Uterus (tissue), 3 donors: ENCODE measurements at regions not wholly inside any gene's neighbourhood (a gene's known extent, or its start where the extent isn't known, plus 50 kb on each side); places are given as distances from the start of the nearest gene placed in this dataset.

Experiments
- DNase-seq, 2 donors: peaks; one replicate each; pipeline ENCODE4 v3.0.0-alpha.2; 2019 to 2020
- H3K27ac ChIP-seq, 2 donors: fragments of 200-600 bp; sonication (generic); 1 replicate in 1 of 2; 2 replicates in 1 of 2; pipeline ENCODE4 v1.5.1; 2016 to 2018
- H3K27me3 ChIP-seq, 2 donors: fragments of 200-600 bp; sonication (generic); one replicate each; pipeline ENCODE4 v1.5.1; 2018 to 2019; ENCODE audit warnings: control low read depth in 1 of 2
- H3K36me3 ChIP-seq, 2 donors: fragments of 200-600 bp; sonication (generic); one replicate each; pipeline ENCODE4 v1.5.1; 2019; ENCODE audit warnings: control low read depth in 1 of 2
- H3K4me1 ChIP-seq, 2 donors: fragments of 200-600 bp; sonication (generic); one replicate each; pipeline ENCODE4 v1.5.1; 2018 to 2019; ENCODE audit warnings: control low read depth in 1 of 2
- H3K4me3 ChIP-seq, 2 donors: fragments of 200-600 bp; sonication (generic); 1 replicate in 1 of 2; 2 replicates in 1 of 2; pipeline ENCODE4 v1.5.1; 2018 to 2019; ENCODE audit warnings: mild to moderate bottlenecking in 1 of 2
- H3K9me3 ChIP-seq, 2 donors: fragments of 200-600 bp; sonication (generic); one replicate each; pipeline ENCODE4 v1.5.1; 2019; ENCODE audit warnings: control low read depth in 1 of 2
- CTCF ChIP-seq, 4 experiments: fragments of 200-600 bp in 2 of 4; fragments of 450-650 bp in 2 of 4; sonication (generic) in 2 of 4; IDR thresholded peaks; one replicate each; pipeline ENCODE4 v1.5.1; 2016 to 2019; ENCODE audit warnings: antibody characterized with exemption in 4 of 4, mild to moderate bottlenecking in 2 of 4, moderate library complexity in 1 of 4
- POLR2A ChIP-seq, 2 donors: fragments of 450-650 bp; IDR thresholded peaks; one replicate each; pipeline ENCODE4 v1.6.1; 2016; ENCODE audit warnings: antibody characterized with exemption in 2 of 2, mild to moderate bottlenecking in 1 of 2, moderate library complexity in 1 of 2
- intact Hi-C: fragments of 100-400 bp; cut with DNase I; formaldehyde crosslinking; loops from one replicate; pipeline ENCODE4 v1.15.1; 2023; ENCODE audit warnings: low total_unique reads
- donor health status: DM: yes; HTN: yes; CAD: no.

DNA sequence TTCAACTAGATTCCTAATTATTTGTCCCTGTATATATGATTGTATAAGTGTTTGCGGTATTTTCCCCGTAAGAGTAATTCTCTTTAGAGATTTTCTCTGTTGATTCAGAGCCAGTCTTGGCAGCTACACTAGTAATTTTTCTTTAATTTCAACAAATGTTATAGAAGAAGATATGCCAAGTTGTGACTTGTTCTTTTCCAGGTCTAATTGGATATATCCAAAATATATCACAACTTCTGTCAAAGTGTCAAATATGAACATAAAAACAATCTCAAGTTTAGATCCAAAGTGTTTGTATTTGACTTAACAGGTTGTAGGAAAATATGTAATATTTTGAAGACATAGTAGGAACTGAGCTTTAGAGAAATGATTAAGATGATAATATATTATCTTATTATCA, 733.9 kb upstream of the SLITRK5 start:
- no peaks in the 10 kb centered on the region for H3K36me3 ChIP-seq
- no peak overlapping the region for H3K4me3 ChIP-seq
- no peak overlapping the region for H3K27ac ChIP-seq
- no peak for DNase-seq
- intact Hi-C loops, result no loop called here
- H3K9me3 ChIP-seq, result no peaks in the 10 kb centered on the region
- H3K27me3 ChIP-seq, result no peaks in the 10 kb centered on the region
- H3K4me1 ChIP-seq, result no peaks in the 10 kb centered on the region
- no peak for TF ChIP-seq POLR2A (IDR thresholded peaks at IDR 0.05)
- no peak for TF ChIP-seq CTCF (IDR thresholded peaks at IDR 0.05)

- intact Hi-C loops, result no loop called here
- H3K36me3 ChIP-seq, result no peaks in the 10 kb centered on the region
- no peak overlapping the region for H3K27ac ChIP-seq
- H3K9me3 ChIP-seq, result no peaks in the 10 kb centered on the region
- H3K4me1 ChIP-seq, result no peaks in the 10 kb centered on the region
- TF ChIP-seq POLR2A (IDR thresholded peaks at IDR 0.05) (no peak), CTCF (IDR thresholded peaks at IDR 0.05) (no peak)
- no peak for DNase-seq
- H3K27me3 ChIP-seq, result no peaks in the 10 kb centered on the region
- H3K4me3 ChIP-seq, result no peak overlapping the region
Measured at GRCh38 chr13:86945584-86945983, 725.6 kb upstream of the SLITRK5 start.

DNA sequence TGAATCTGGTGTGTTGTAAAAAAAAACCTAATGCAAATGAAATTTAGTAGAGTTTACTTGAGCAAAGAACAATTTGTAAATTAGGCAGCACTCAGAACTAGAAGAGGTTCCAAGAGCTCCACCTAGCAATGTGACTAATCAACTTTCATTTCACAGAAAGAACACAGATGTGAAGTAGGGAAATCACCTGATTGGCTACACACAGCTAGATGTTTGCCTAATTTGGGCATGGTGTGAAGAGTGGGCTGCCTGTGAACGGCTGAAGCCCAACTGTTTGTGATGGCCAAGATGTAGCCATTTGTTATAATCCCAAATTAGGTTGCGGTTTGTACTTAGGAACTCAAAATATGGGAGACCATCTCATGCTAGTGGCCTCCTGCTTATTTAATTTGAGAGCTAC, 724.4 kb upstream of the SLITRK5 start:
- H3K4me1 ChIP-seq, result no peaks in the 10 kb centered on the region
- DNase-seq, result no peak
- H3K36me3 ChIP-seq, result no peaks in the 10 kb centered on the region
- no peak overlapping the region for H3K27ac ChIP-seq
- intact Hi-C loops, result no loop called here
- no peak overlapping the region for H3K4me3 ChIP-seq
- TF ChIP-seq POLR2A (IDR thresholded peaks at IDR 0.05), result no peak
- TF ChIP-seq CTCF (IDR thresholded peaks at IDR 0.05), result no peak
- H3K9me3 ChIP-seq, result no peaks in the 10 kb centered on the region
- H3K27me3 ChIP-seq, result no peaks in the 10 kb centered on the region

DNA sequence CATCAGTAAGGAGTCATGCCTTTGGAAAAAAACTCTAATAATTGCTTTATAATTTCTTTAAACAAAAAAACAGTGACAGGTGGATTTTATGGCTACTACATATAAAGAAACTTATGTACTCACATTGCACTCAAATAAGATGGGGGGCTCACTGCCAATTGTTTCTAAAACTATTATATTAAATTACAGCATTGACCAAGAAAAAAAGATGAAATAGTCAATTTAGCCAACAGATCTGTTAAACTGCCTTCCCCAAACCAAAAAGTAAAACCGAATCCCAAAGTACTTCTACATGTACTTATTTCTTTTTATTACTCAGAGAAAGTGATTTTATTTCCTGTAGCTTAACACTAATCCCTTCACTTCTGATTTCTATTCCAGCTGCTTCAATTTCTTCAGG, 716.8 kb upstream of the SLITRK5 start:
- H3K36me3 ChIP-seq, result no peaks in the 10 kb centered on the region
- H3K4me1 ChIP-seq, result no peaks in the 10 kb centered on the region
- intact Hi-C loops, result no loop called here
- DNase-seq, result no peak
- no peak overlapping the region for H3K4me3 ChIP-seq
- no peak overlapping the region for H3K27ac ChIP-seq
- H3K9me3 ChIP-seq, result no peaks in the 10 kb centered on the region
- TF ChIP-seq CTCF (IDR thresholded peaks at IDR 0.05) (no peak), POLR2A (IDR thresholded peaks at IDR 0.05) (no peak)
- no peaks in the 10 kb centered on the region for H3K27me3 ChIP-seq

DNA sequence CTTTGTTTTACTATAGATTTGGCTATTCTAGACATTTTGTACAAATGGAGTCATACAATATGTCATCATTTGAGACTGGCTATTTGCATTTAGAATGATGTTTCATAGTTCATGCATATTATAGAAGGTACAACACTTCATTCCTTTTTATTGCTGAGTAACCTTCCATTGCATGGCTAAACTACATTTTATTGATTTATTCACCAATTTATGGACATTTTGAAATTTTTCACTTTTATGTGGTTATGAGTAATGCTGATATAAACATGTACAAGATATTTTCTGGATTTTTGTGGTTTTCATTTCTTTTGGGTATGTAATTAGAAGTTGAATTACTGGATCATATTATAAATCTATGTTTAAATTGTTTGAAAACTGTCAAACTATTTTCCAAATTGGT, 710.3 kb upstream of the SLITRK5 start:
- H3K9me3 ChIP-seq, result no peaks in the 10 kb centered on the region
- no peaks in the 10 kb centered on the region for H3K36me3 ChIP-seq
- intact Hi-C loops, result no loop called here
- no peaks in the 10 kb centered on the region for H3K27me3 ChIP-seq
- H3K4me1 ChIP-seq, result no peaks in the 10 kb centered on the region
- no peak for DNase-seq
- H3K27ac ChIP-seq, result no peak overlapping the region
- no peak overlapping the region for H3K4me3 ChIP-seq
- TF ChIP-seq POLR2A (IDR thresholded peaks at IDR 0.05) (no peak), CTCF (IDR thresholded peaks at IDR 0.05) (no peak)
